GM19240 (cell line): ENCODE measurements at regions not wholly inside any gene's neighbourhood (a gene's known extent, or its start where the extent isn't known, plus 50 kb on each side); places are given as distances from the start of the nearest gene placed in this dataset.

Source experiments
- DNase-seq: peaks from one replicate; pipeline ENCODE4 v3.0.0; 2011; ENCODE audit warnings: low spot score; ENCODE audit not compliant: insufficient read length

- DNase-seq = no peak
Measured at GRCh38 chr1:106998431-106999002, 58.0 kb upstream of the PRMT6 start.

DNA sequence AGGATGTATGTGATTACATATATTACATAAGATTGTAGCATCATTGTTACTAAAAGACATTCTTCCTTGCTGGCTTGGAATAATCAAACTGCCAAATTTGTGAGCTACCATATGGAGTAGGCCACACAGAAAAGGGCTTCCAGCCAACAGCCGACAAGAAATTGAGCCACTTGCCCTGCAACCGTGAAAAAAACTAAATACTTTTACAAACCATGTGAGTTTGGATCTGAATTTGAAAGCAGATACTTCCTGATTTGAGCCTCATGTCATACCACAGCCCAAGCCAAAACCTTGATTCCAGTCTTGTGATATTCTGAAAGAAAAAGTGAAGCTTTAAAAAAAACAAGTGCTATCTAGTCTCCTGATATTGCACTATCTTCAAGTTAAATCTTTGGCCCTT is 55.6 kb upstream of the PRMT6 start:
- no peak for DNase-seq

GRCh38 chr1:107003972-107004371 is 52.5 kb upstream of the PRMT6 start:
- DNase-seq = no peak

GRCh38 chr1:107004421-107004820 is 52.1 kb upstream of the PRMT6 start:
- no peak for DNase-seq
